Activated CD8-positive, alpha-beta memory T cell treated with anti-CD3 and anti-CD28 coated beads, Interleukin-2, amount 50 U/mL, for 1 hour (primary cell): ENCODE measurements at regions not wholly inside any gene's neighbourhood (a gene's known extent, or its start where the extent isn't known, plus 50 kb on each side); places are given as distances from the start of the nearest gene placed in this dataset.

Experiments
- DNase-seq: peaks from one replicate; pipeline ENCODE4 v3.0.0-alpha.2; 2020; ENCODE audit errors: extremely low read depth

- DNase-seq, result no peak
These were observed 108.7 kb upstream of the TTC29 start for GRCh38 chr4:147054228-147054872.

DNA sequence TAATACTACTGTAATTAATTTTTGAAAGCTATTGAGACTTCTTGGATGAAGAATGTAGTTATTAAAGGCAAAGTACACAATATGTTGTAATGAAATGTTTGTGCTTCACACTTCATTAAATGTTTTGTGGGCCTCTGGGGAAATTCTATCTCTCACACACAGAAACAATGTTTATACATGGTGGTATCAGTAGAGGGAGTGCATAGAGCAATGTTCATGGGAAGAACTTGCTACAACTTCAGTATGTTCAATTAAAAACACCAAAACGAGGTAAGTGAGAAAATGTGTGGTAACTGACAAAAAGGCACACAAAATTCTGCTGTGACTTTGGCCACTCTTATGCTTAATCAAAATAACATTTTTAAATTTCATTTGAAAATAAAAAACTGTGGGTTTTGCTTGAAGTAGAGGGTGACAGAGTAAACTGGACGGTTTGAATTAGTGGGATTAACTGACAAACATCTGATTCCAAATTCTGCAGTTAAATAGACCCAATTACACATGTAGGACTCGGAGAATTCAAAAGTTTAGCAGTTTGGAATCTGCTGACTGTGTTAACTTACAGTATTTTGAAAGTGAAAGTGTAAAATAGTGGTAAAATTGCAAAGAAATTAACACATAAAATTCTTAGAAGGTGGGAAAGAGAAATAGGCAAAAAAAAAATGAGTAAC is 111.4 kb upstream of the TTC29 start:
- DNase-seq, result no peak

DNA sequence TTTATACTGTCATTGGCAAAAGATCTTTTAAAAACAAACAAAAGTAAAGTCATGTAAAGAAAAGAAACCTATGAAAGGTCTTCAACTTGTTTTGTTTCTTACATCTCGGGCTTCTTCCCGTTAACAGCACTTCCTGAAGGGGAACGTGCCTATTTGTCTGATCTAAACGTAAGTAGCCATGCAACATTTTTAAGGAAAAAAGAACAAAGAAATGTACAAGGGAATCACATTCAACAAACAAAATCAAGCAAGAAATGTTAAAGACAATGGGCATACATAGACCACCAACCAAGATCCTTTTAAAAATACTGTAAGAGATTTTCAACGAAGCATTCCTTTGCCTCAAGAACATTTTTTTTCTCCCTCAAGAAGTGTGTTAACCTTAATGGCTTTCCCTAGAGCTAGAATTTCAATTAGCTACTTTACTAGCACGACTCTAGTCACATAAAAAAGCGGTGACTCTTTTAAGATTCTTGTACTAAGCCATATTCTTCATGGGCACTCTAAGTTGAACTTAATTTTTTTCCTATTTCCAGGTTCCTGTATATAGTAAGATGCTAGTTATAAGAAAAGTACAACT is 112.0 kb upstream of the TTC29 start:
- no peak for DNase-seq

DNA sequence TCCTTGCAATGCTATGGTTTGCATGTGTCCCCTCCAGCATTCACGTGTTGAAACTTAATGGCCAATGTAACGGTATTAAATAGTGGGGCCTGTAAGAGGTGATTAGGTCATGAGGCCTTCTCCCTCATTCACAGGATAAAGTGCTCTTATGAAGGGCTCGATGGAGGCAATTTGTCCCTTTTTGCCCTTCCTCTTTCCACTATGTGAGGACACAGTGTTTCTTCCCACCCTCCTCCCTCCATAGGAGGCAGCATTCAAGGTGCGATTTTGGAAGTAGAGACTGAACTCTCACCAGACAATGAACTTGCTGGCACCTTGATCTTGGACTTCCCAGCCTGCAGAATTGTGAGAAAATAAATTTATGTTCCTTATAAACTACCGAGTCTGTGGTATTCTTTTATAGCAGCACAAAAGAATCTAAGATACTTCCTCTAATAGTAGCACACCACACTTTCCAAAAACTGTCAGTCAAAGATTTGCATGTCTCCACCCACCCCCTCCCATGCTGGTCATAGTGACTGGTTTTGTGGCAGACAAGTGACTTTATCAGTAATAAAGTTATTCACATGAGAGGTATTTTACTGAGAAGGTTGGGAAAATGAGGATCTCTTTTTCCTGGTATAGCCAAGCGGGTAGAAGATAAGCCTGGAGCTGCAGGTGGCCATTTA is 113.5 kb upstream of the TTC29 start:
- no peak for DNase-seq

DNA sequence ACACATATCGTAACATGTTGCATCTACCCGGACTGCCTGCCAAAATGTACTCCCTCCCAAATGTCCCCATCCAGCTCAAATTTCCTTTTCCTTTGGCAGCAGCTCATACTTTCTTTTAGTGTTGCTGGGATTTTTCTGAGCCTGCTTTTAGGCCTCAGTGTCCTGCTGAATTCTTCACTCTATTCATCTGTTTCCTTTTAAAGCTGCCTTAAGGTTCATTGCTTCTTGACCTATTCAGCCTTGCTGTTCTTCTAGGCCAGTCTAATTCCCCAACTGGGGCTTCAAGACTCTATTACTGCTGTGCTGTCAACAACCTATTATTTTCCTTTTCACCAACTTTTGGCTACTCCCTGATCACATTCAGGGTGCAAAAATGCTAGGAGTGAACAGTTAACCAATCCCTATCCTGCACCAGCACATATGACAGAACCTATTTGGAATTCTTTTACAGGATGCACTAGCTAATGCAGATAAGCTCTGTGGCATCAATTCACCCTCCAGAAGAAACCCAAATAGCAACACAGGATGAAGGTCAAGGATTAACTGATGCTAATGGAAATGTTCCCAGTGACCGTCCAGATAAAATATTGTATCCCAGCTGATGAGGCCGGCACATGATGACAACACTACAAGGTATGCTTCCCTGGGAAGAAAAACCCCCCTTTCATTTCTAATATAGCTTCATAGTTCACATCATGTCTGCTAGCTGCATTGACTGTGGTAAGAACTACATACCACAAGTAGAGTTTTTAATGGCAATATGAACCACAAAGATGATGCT is 114.7 kb upstream of the TTC29 start:
- no peak for DNase-seq

DNA sequence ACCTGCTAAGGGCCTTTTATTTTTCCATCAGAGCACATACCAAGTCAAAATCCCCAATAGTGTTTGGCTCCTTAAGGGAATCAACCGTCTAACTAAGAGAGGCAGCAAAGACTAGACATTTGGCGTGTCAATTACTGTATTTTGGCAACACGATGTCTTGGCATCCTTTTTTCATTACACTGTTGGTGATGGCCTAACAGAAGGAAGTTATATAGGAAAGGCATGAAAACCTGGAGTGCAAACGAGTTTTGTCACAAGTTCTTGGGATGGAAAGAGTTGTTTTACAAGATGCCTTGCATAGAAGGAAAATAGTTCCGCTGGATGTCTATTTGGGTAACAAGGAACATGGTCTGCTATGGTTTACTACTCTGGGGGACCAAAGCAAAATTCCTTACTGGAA is 119.2 kb upstream of the TTC29 start:
- DNase-seq, result no peak

GRCh38 chr4:147068564-147068963 is 122.9 kb upstream of the TTC29 start:
- no peak for DNase-seq

GRCh38 chr4:147071209-147071740 is 125.6 kb upstream of the TTC29 start:
- DNase-seq, result no peak

GRCh38 chr4:147076179-147076578 is 130.5 kb upstream of the TTC29 start:
- DNase-seq, result no peak

DNA sequence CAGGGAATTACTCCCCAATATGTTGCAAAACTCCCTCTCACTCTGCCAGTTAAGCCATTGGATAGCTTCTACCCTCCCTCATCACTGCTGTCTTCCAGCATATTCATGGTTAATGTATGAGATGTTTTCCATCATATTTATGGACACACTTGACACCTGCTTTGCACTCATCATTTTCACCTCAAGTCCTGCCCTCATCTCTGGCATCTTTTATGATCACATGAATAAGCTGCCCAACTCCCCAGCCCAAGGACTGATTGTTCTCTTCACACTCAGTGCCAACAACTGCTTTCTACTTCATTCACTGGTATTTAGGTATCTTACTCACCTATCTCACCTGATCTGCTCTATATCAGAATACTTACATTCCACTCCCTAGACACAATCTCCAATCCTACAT is 131.1 kb upstream of the TTC29 start:
- no peak for DNase-seq

- no peak for DNase-seq
These were observed 132.7 kb upstream of the TTC29 start for GRCh38 chr4:147078362-147078761.

GRCh38 chr4:147078875-147079658 is 133.4 kb upstream of the TTC29 start:
- no peak for DNase-seq

DNA sequence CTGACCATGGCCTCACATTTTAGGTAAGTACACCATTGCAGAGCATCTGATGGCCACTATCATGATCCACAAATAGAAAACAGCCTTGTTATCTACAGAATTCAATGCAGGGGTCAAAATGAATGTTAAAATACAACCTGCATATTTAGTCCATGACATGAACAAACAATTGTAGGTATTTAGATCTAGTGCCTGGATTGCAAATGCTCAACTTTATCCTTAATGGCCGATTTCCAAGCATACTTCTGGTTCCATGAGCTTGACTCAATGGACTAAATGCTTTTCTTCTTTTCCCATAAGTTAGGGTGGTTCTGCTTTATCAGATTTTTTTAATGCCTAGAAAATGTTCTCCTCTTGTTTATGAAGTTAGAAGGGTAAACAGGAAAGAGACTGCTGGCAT is 139.2 kb upstream of the TTC29 start:
- DNase-seq, result no peak

DNA sequence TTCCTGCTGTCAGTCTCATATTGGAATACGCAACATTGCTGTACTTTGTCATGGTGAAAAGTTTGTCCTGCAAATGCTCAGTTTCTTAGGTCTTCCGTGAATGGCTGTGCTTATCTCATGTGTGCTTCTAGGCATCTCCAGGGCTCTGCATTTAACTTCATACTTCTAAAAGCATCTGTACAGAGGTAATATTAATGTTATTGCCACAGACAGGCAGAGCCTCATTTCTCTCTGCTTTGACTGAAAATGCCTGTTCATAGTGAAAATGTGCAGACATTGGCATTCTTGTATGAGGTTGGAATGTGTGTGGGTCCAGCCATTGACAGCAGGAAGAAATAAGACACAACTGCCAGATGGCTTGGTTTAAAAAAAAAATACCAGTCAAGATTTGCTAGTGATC is 140.1 kb upstream of the TTC29 start:
- DNase-seq, result no peak

GRCh38 chr4:147088146-147088545 is 142.5 kb upstream of the TTC29 start:
- DNase-seq, result no peak

- no peak for DNase-seq
These were observed 144.8 kb upstream of the TTC29 start for GRCh38 chr4:147090486-147090885.

DNA sequence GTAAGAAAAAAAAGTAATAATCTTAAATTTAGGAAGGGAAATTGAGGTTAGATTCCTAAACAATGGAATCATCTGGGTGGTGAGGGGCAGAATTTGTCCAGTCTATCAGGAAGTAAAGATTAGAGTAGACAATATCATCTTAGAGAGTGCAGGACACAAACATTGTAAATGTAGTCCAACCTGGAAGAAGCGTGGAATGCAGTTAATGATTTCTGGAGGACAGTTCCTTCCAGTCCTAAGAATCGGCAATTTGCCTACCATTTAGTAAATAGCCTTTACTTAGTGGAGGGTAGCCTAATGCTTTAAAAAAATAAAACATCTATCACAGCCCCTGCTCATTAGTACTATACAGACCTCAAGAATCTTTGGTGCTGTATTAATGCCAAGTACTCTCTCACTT is 147.5 kb upstream of the TTC29 start:
- DNase-seq, result no peak

GRCh38 chr4:147094238-147094637 is 148.6 kb upstream of the TTC29 start:
- no peak for DNase-seq

- DNase-seq, result no peak
These were observed 151.3 kb upstream of the TTC29 start for GRCh38 chr4:147096667-147097604.

- no peak for DNase-seq
These were observed 156.0 kb upstream of the TTC29 start for GRCh38 chr4:147101678-147102077.
